Panc1 (cell line): ENCODE measurements at regions not wholly inside any gene's neighbourhood (a gene's known extent, or its start where the extent isn't known, plus 50 kb on each side); places are given as distances from the start of the nearest gene placed in this dataset.

ENCODE experiments used
- ATAC-seq: fragments of 200-7000 bp; cut with Tn5 transposase; 2 replicates; pipeline ENCODE4 v1.9.1; 2020; ENCODE audit warnings: mild to moderate bottlenecking, moderate library complexity
- BruUV-seq: library from RNA; stranded (reverse); fragments of 400-500 nt; replicated peaks from 2 replicates; lab custom pipeline; 2021; lab: Mats Ljungman, UMichigan
- CTCF ChIA-PET: fragments of 300-600 bp; sonication (Branson Sonifier 250); formaldehyde crosslinking; loops from one replicate; lab custom pipeline; 2022; ENCODE audit warnings: antibody characterized with exemption; lab: Charles Lee
- POLR2A ChIA-PET: fragments of 300-600 bp; sonication (Branson Sonifier 250); formaldehyde crosslinking; loops from one replicate; lab custom pipeline; 2022; ENCODE audit warnings: antibody characterized with exemption; lab: Charles Lee
- DNase-seq: peaks from one replicate; pipeline ENCODE4 v3.0.0-alpha.2; 2010; ENCODE audit warnings: low read depth, low spot score
- H3K27ac ChIP-seq: 2 replicates; pipeline ENCODE4 v1.5.1; 2011; ENCODE audit warnings: mild to moderate bottlenecking, low read length, inconsistent platforms
- H3K27me3 ChIP-seq: fragments of 200-500 bp; sonication (Bioruptor generic); 2 replicates; pipeline ENCODE4 v1.6.0; 2014; ENCODE audit warnings: low read length, inconsistent platforms; ENCODE audit not compliant: control insufficient read depth, insufficient read depth
- H3K36me3 ChIP-seq: fragments of 200-500 bp; sonication (Bioruptor generic); 2 replicates; pipeline ENCODE4 v1.5.1; 2014; ENCODE audit warnings: inconsistent platforms, mild to moderate bottlenecking, low read length, moderate library complexity; ENCODE audit not compliant: control insufficient read depth, insufficient read depth
- H3K4me1 ChIP-seq: 2 replicates; pipeline ENCODE4 v1.5.1; 2011; ENCODE audit warnings: inconsistent platforms, mild to moderate bottlenecking, low read length, moderate library complexity; ENCODE audit not compliant: control insufficient read depth, insufficient read depth
- H3K4me3 ChIP-seq, 2 experiments: 2 replicates each; pipeline ENCODE4 v1.5.1; 2011 to 2012; ENCODE audit warnings: low read depth in 2 of 2, low read length in 2 of 2, mild to moderate bottlenecking in 2 of 2, inconsistent platforms in 1 of 2, moderate library complexity in 1 of 2
- H3K9me3 ChIP-seq: fragments of 200-500 bp; sonication (Bioruptor generic); 2 replicates; pipeline ENCODE4 v1.5.1; 2014; ENCODE audit warnings: low read depth, mild to moderate bottlenecking, inconsistent platforms, low read length, moderate library complexity; ENCODE audit not compliant: control insufficient read depth, insufficient read depth
- CTCF ChIP-seq: fragments of 450-650 bp; IDR thresholded peaks from 2 replicates; pipeline ENCODE4 v1.5.1; 2017; ENCODE audit warnings: mild to moderate bottlenecking
- POLR2AphosphoS5 ChIP-seq: IDR thresholded peaks from 2 replicates; pipeline ENCODE4 v1.6.1; 2012; ENCODE audit warnings: mild to moderate bottlenecking, low read depth, low read length, moderate library complexity
- REST ChIP-seq, 2 experiments: IDR thresholded peaks; 2 replicates each; pipeline ENCODE4 v1.6.1; 2011 to 2012; ENCODE audit warnings: low read depth in 2 of 2, control low read depth in 1 of 2, low read length in 1 of 2, mild to moderate bottlenecking in 1 of 2, moderate library complexity in 1 of 2; ENCODE audit not compliant: insufficient read depth in 1 of 2
- SIN3A ChIP-seq: IDR thresholded peaks from 2 replicates; pipeline ENCODE4 v1.6.1; 2012; ENCODE audit warnings: low read depth, mild to moderate bottlenecking, low read length, moderate library complexity, borderline replicate concordance; ENCODE audit not compliant: insufficient read depth
- TCF7L2 ChIP-seq: IDR thresholded peaks from 2 replicates; pipeline ENCODE4 v1.6.1; 2011; ENCODE audit warnings: mild to moderate bottlenecking, low read depth, low read length, inconsistent platforms
- in situ Hi-C: cut with HindIII; loops from 2 replicates; pipeline ENCODE4 v1.10.0; 2016; ENCODE audit warnings: low sequenced_read_pairs, low pct_unique_long_range_greater_than_20kb
- intact Hi-C: fragments of 100-400 bp; cut with micrococcal nuclease; formaldehyde crosslinking; loops from one replicate; pipeline ENCODE4 v1.10.0; 2022; ENCODE audit not compliant: unreplicated experiment

- intact Hi-C loops: no loop called here
- Histone ChIP-seq H3K4me1 (no peaks in the 10 kb centered on the region), H3K27me3 (no peaks in the 10 kb centered on the region), H3K36me3 (no peaks in the 10 kb centered on the region), H3K9me3 (no peaks in the 10 kb centered on the region), H3K4me3 (no peak overlapping the region), H3K27ac (no peak overlapping the region)
- DNase-seq (no peak), ATAC-seq (no peak)
- ChIA-PET CTCF (no interaction called here), POLR2A (no interaction called here)
- in situ Hi-C loops: no loop called here
- no peak for TF ChIP-seq POLR2AphosphoS5
- no peak for TF ChIP-seq SIN3A
- no peak for TF ChIP-seq TCF7L2
- BruUV-seq: no TSS peak
Measured at GRCh38 chr6:153575528-153575927, 444.4 kb upstream of the RGS17 start.

GRCh38 chr6:153574231-153574630 is 443.1 kb upstream of the RGS17 start:
- Histone ChIP-seq H3K4me3 (no peak overlapping the region), H3K27ac (no peak overlapping the region), H3K27me3 (no peaks in the 10 kb centered on the region), H3K9me3 (no peaks in the 10 kb centered on the region), H3K36me3 (no peaks in the 10 kb centered on the region), H3K4me1 (no peaks in the 10 kb centered on the region)
- TF ChIP-seq TCF7L2 (no peak), CTCF (no peak), REST (IDR thresholded peaks at IDR 0.05; ENCODE audit: insufficient read depth in 1 of 2, low read depth in 2 of 2, low read length in 1 of 2) (no peak), SIN3A (no peak), POLR2AphosphoS5 (no peak)
- intact Hi-C loops (no loop called here), in situ Hi-C loops (no loop called here)
- ATAC-seq: no peak
- CTCF ChIA-PET: no interaction called here
- BruUV-seq: no TSS peak
- no peak for DNase-seq
- POLR2A ChIA-PET: no interaction called here

GRCh38 chr6:153572371-153572770 is 441.3 kb upstream of the RGS17 start:
- POLR2A ChIA-PET: no interaction called here
- no peaks in the 10 kb centered on the region; the same call in 1 of the 2 replicates for H3K36me3 ChIP-seq
- intact Hi-C loops: no loop called here
- no TSS peak for BruUV-seq
- ATAC-seq (no peak), DNase-seq (no peak)
- no peaks in the 10 kb centered on the region for H3K9me3 ChIP-seq
- no peaks in the 10 kb centered on the region for H3K27me3 ChIP-seq
- H3K27ac ChIP-seq: no peak overlapping the region
- no peak overlapping the region for H3K4me3 ChIP-seq
- TF ChIP-seq TCF7L2 (no peak), CTCF (no peak), POLR2AphosphoS5 (no peak), SIN3A (no peak), REST (IDR thresholded peaks at IDR 0.05; ENCODE audit: insufficient read depth in 1 of 2, low read depth in 2 of 2, low read length in 1 of 2) (no peak)
- no peaks in the 10 kb centered on the region for H3K4me1 ChIP-seq
- in situ Hi-C loops: no loop called here
- CTCF ChIA-PET: no interaction called here
